Gastroesophageal sphincter (tissue), 4 donors: ENCODE measurements at regions not wholly inside any gene's neighbourhood (a gene's known extent, or its start where the extent isn't known, plus 50 kb on each side); places are given as distances from the start of the nearest gene placed in this dataset.

Source experiments
- ATAC-seq: fragments of 150-250 bp; one replicate; pipeline ENCODE4 v1.9.1; 2016; ENCODE audit warnings: mild to moderate bottlenecking, moderate library complexity
- H3K27ac ChIP-seq, 4 donors: fragments of 200-600 bp; sonication (generic) in 3 of 4; 1 replicate in 3 of 4; 2 replicates in 1 of 4; pipeline ENCODE4 v1.5.1; 2016 to 2019
- H3K27me3 ChIP-seq: fragments of 200-600 bp; sonication (generic); one replicate; pipeline ENCODE4 v1.5.1; 2019
- H3K36me3 ChIP-seq, 2 donors: fragments of 200-600 bp; sonication (generic); one replicate each; pipeline ENCODE4 v1.5.1; 2019; ENCODE audit warnings: control low read depth in 1 of 2
- H3K4me1 ChIP-seq, 3 donors: fragments of 200-600 bp; sonication (generic); 1 replicate in 2 of 3; 2 replicates in 1 of 3; pipeline ENCODE4 v1.5.1; 2016 to 2019; ENCODE audit warnings: control low read depth in 2 of 3
- H3K4me3 ChIP-seq, 2 donors: fragments of 200-600 bp; sonication (generic); one replicate each; pipeline ENCODE4 v1.5.1; 2019; ENCODE audit warnings: mild to moderate bottlenecking in 1 of 2, moderate library complexity in 1 of 2
- H3K9me3 ChIP-seq, 3 donors: fragments of 200-600 bp; sonication (generic); one replicate each; pipeline ENCODE4 v1.5.1; 2017 to 2019; ENCODE audit warnings: control low read depth in 2 of 3
- CTCF ChIP-seq, 4 experiments: fragments of 200-600 bp in 2 of 4; fragments of 450-650 bp in 2 of 4; sonication (generic) in 1 of 4; IDR thresholded peaks; one replicate each; pipeline ENCODE4 v1.5.1; 2017 to 2019; ENCODE audit warnings: antibody characterized with exemption in 4 of 4, mild to moderate bottlenecking in 2 of 4, moderate library complexity in 2 of 4
- EP300 ChIP-seq: sonication (generic); formaldehyde crosslinking; IDR thresholded peaks from one replicate; pipeline ENCODE4 v1.6.1; 2017; ENCODE audit warnings: antibody characterized with exemption, mild to moderate bottlenecking
- POLR2A ChIP-seq, 2 donors: fragments of 450-650 bp; IDR thresholded peaks; one replicate each; pipeline ENCODE4 v1.6.1; 2017; ENCODE audit warnings: antibody characterized with exemption in 2 of 2, mild to moderate bottlenecking in 2 of 2, moderate library complexity in 1 of 2
- POLR2AphosphoS5 ChIP-seq: sonication (generic); formaldehyde crosslinking; IDR thresholded peaks from one replicate; pipeline ENCODE4 v1.6.1; 2017; ENCODE audit warnings: antibody characterized with exemption
- WGBS, 2 donors: methylation state at CpG; one replicate each; pipeline ENCODE4 v1.1.5; 2018; ENCODE audit warnings: low coverage in 1 of 2; 5-methylcytosine and 5-hydroxymethylcytosine counted together

DNA sequence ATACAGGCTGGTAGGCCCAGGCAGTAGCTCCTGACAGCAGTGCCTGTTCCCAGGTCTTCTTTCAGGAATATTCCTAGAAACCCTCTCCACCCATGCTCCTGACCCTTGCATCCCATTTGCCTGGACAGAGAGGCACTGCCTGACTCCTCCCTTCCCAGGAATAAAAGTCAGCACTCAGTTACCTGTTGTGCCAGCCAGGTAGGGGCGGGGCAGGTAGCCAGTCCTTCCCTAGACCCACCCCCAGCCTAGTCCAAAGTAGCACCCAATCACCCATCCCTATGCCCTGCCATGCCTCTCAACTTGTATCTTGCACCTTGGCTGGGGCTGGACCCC is 129.9 kb downstream of the MRPL14 start:
- no peaks in the 10 kb centered on the region for H3K36me3 ChIP-seq
- peak overlapping the region in 3 of 4 donors; percentile 50 to 69 (median 60) for H3K27ac ChIP-seq
- H3K4me1 ChIP-seq: peaks cover 0 to 31% (median 3%) of the 10 kb centered on the region in 3 donors
- no peak overlapping the region for H3K4me3 ChIP-seq
- H3K9me3 ChIP-seq: no peaks in the 10 kb centered on the region
- peaks cover 6% of the 10 kb centered on the region for H3K27me3 ChIP-seq
- TF ChIP-seq POLR2A (IDR thresholded peaks at IDR 0.05): no peak
- no CpG with 5 or more reads among the region's 1 CpG for WGBS, 2 donors
- no peak for ATAC-seq

DNA sequence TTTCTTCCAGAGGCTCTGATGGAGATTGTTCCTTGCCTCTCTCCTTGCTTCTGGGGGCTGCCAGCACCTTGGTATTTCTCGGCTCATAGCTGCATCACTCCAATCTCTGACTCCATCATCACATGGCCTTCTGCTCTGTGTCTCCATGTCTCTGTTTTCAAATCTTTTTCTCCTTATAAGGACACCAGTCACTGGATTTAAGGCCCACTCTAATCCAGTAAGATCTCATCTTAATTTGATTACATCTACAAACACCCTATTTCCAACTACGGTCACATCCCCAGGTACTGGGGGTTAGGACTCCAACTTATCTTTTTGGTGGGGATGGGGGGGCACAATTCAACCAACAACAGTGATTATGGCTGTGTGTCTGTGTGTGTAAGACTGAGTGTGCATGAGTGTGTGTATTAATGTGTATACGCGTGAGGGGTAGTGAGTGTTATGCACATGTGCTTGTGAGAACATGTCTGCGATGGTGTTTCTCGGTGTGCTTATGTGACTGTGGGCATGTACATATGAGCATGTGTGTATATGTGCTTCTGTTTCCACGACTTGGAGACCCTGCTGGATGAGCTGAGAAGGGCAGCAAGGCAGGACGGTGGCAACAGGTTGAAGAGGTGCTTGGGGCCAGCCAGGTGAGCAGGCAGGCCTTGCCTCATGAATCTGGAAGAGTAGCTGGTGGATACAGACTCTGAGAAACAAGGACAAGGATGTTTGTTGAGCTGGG is 130.5 kb downstream of the MRPL14 start:
- no peak for ATAC-seq
- TF ChIP-seq POLR2AphosphoS5 (no peak), EP300 (no peak), CTCF (IDR thresholded peaks at IDR 0.05) (no peak), POLR2A (IDR thresholded peaks at IDR 0.05) (no peak)
- 65 to 79% methylated on average over 6 to 7 of the region's 8 CpGs for WGBS, 2 donors
- no peaks in the 10 kb centered on the region for H3K36me3 ChIP-seq
- H3K27ac ChIP-seq: peak overlapping the region in 3 of 4 donors; percentile 50 to 69 (median 60)
- H3K27me3 ChIP-seq: peaks cover under 1% of the 10 kb centered on the region
- no peak overlapping the region for H3K4me3 ChIP-seq
- H3K9me3 ChIP-seq: no peaks in the 10 kb centered on the region
- peaks cover 0 to 26% (median 0%) of the 10 kb centered on the region in 3 donors for H3K4me1 ChIP-seq

GRCh38 chr6:43995137-43995536 is 132.1 kb downstream of the MRPL14 start:
- Histone ChIP-seq H3K27ac (peak overlapping the region in 1 of 4 donors; percentile 69), H3K4me3 (no peak overlapping the region), H3K36me3 (no peaks in the 10 kb centered on the region), H3K4me1 (peaks cover 0 to 29% (median 12%) of the 10 kb centered on the region in 3 donors), H3K9me3 (no peaks in the 10 kb centered on the region), H3K27me3 (no peaks in the 10 kb centered on the region)
- TF ChIP-seq POLR2AphosphoS5 (no peak), EP300 (no peak), POLR2A (IDR thresholded peaks at IDR 0.05) (no peak), CTCF (IDR thresholded peaks at IDR 0.05) (no peak)
- no peak for ATAC-seq
- no CpG with 5 or more reads among the region's 3 CpGs for WGBS, 2 donors

DNA sequence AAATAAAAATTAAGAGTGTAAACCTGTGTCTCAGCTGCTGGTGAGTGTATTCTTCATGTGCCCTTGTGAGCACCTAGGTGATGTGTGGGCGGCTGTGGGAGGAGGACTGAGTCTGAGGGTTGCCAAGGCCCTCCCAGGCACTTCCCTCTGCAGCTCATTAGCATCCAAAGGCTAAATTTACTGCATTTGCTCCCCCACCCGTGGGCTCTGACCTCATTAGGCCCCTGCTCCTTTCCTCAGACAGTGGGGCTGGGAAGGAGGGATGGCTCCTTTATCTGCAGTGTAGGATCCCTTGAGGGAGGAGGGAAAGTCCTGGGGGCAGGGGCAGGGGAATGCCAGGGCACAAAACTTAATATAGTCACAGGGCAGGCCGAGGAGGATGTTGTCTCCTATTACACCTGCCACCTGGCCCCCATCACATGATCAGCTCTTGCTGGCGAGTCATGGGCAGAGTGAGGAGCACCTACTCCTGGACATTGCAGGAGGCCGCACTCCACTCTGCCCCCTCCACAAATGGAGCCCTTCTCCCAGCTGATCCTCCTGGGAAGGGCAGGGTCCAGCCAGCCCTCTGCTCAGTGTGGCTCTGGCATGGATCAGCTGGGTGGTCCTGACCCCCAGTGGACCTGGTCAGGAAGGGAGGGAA is 133.2 kb downstream of the MRPL14 start:
- no peak overlapping the region for H3K4me3 ChIP-seq
- WGBS, 2 donors: 0% methylated on average over 1 of the region's 5 CpGs; no CpG with 5 or more reads in 1 of the 2 donors
- ATAC-seq: no peak
- no peaks in the 10 kb centered on the region for H3K9me3 ChIP-seq
- H3K27ac ChIP-seq: no peak overlapping the region
- H3K27me3 ChIP-seq: no peaks in the 10 kb centered on the region
- peaks cover 0 to 37% (median 12%) of the 10 kb centered on the region in 3 donors for H3K4me1 ChIP-seq
- TF ChIP-seq POLR2A (IDR thresholded peaks at IDR 0.05) (no peak), CTCF (IDR thresholded peaks at IDR 0.05) (no peak), POLR2AphosphoS5 (no peak), EP300 (no peak)
- no peaks in the 10 kb centered on the region for H3K36me3 ChIP-seq

DNA sequence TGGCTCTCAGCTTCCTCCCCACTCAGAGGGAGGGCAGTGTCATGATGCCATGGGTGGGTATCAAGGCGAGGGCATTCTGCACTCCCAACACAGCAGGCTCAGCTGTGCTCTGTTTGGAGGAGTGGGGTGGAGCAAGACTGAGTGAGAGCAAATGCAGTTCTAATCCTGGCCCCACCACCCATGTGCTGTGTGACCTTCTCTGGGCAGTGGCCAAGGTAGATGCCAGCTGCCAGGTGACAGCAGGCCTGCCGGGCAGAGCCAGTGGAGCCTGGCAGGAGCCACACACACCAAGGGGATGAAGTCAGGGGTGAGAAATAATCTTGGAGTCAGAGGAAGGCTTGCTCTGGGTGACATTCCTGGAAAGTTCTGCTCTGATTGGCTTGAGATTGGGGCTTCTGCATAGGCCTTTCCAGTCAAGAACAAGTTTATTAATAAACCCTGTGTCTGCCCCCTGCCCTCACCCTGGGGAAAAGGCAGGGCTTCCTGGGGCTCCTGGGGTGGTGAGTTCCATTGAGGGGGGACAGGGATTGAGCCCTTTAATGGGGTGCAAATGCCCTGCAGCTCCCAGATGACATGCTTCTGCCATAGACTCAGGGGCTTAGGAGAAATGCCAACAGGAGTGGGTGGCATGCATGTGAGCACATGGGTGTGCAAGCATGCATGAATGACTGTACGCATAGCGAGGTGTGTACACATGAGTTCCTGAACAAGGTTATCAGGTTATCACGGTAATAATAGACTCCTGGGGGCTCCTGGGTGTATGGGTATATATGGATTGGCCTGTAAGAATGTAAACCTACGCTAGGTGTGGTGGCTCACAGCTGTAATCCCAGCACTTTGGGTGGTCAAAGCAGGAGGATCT is 134.2 kb downstream of the MRPL14 start:
- ATAC-seq: no peak
- no peak for TF ChIP-seq CTCF (IDR thresholded peaks at IDR 0.05)
- no peak for TF ChIP-seq EP300
- TF ChIP-seq POLR2A (IDR thresholded peaks at IDR 0.05): no peak
- TF ChIP-seq POLR2AphosphoS5: no peak
- peaks cover 0 to 37% (median 12%) of the 10 kb centered on the region in 3 donors for H3K4me1 ChIP-seq
- H3K9me3 ChIP-seq: no peaks in the 10 kb centered on the region
- WGBS, 2 donors: 93 to 100% methylated on average over 1 to 2 of the region's 6 CpGs
- no peak overlapping the region for H3K27ac ChIP-seq
- H3K36me3 ChIP-seq: no peaks in the 10 kb centered on the region
- H3K27me3 ChIP-seq: no peaks in the 10 kb centered on the region
- no peak overlapping the region for H3K4me3 ChIP-seq
